Activated T-cell treated with anti-CD3 and anti-CD28 coated beads, Interleukin-2, amount 50 U/mL, for 24 hours (primary cell): ENCODE measurements at regions not wholly inside any gene's neighbourhood (a gene's known extent, or its start where the extent isn't known, plus 50 kb on each side); places are given as distances from the start of the nearest gene placed in this dataset.

Source experiments
- DNase-seq: peaks from one replicate; pipeline ENCODE4 v3.0.0-alpha.2; 2020
- H3K27ac Mint-ChIP-seq: 2 replicates; pipeline ENCODE4 v1.8.0; 2020; ENCODE audit warnings: mild to moderate bottlenecking, mixed read lengths
- H3K27me3 Mint-ChIP-seq: 2 replicates; pipeline ENCODE4 v1.8.0; 2020; ENCODE audit warnings: mixed read lengths
- H3K36me3 Mint-ChIP-seq: 2 replicates; pipeline ENCODE4 v1.8.0; 2020; ENCODE audit warnings: low read depth, mixed read lengths
- H3K4me1 Mint-ChIP-seq: 2 replicates; pipeline ENCODE4 v1.8.0; 2020; ENCODE audit warnings: low read depth, mixed read lengths
- H3K4me3 Mint-ChIP-seq: 2 replicates; pipeline ENCODE4 v1.8.0; 2020; ENCODE audit warnings: mild to moderate bottlenecking, moderate library complexity, mixed read lengths
- H3K9me3 Mint-ChIP-seq: 2 replicates; pipeline ENCODE4 v1.8.0; 2020; ENCODE audit warnings: mixed read lengths

DNA sequence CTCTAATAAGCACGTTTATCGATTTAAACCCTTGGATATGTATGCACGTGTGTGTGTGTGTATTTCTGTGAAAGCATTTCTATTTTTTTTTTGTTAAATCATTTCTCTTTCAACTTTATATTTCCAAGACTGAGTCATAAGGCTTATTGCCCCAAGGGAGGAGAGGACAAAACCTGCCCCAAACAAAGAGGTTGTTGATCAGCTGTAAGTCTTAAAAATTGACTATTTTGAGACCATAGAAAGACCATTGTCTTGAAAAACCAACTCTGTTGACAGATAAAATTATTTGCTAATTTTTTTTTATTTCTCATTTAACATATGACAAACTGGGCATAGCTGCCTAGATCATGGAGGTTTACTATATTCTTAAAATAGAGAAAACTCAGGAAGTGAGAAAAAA, 222.4 kb downstream of the FMR1NB start:
- Mint-ChIP-seq H3K4me3 (no peak overlapping the region), H3K36me3 (no peaks in the 10 kb centered on the region), H3K27ac (no peak overlapping the region), H3K27me3 (peaks cover 24% of the 10 kb centered on the region), H3K9me3 (peaks cover 8% of the 10 kb centered on the region), H3K4me1 (no peaks in the 10 kb centered on the region)
- no peak for DNase-seq

- no peak for DNase-seq
- Mint-ChIP-seq H3K4me1 (no peaks in the 10 kb centered on the region), H3K9me3 (peaks cover 8% of the 10 kb centered on the region), H3K27me3 (peaks cover 23% of the 10 kb centered on the region), H3K4me3 (no peak overlapping the region), H3K36me3 (no peaks in the 10 kb centered on the region), H3K27ac (no peak overlapping the region)
Observed at GRCh38 chrX:148204195-148204594, 223.1 kb downstream of the FMR1NB start.

GRCh38 chrX:148214786-148215185, 233.6 kb downstream of the FMR1NB start:
- no peaks in the 10 kb centered on the region for H3K36me3 Mint-ChIP-seq
- H3K27ac Mint-ChIP-seq = no peak overlapping the region
- DNase-seq = no peak
- no peaks in the 10 kb centered on the region for H3K9me3 Mint-ChIP-seq
- no peaks in the 10 kb centered on the region for H3K27me3 Mint-ChIP-seq
- H3K4me1 Mint-ChIP-seq = no peaks in the 10 kb centered on the region
- no peak overlapping the region for H3K4me3 Mint-ChIP-seq

DNA sequence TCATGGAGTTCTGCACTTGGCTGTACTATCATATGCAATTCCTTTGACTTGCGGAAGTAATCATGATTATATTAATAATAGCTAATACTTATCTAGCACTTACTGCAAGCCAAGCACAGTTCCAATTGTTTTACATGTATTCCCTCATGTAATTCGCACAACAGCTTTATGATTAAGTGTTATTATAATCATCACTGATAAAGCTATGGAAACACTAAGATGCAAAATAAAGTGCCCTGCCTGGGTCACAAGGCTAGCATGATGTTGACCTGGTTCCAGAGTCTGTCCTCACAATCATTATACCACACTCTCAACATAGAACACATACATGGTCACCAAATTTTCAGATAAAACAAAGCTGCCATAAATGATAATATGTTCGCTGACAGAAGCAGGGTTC, 234.6 kb downstream of the FMR1NB start:
- H3K27me3 Mint-ChIP-seq = no peaks in the 10 kb centered on the region
- no peak overlapping the region for H3K27ac Mint-ChIP-seq
- no peak overlapping the region for H3K4me3 Mint-ChIP-seq
- H3K36me3 Mint-ChIP-seq = no peaks in the 10 kb centered on the region
- no peaks in the 10 kb centered on the region for H3K4me1 Mint-ChIP-seq
- no peak for DNase-seq
- no peaks in the 10 kb centered on the region for H3K9me3 Mint-ChIP-seq

GRCh38 chrX:148223361-148223760, 242.2 kb downstream of the FMR1NB start:
- DNase-seq = no peak
- H3K4me3 Mint-ChIP-seq = no peak overlapping the region
- H3K9me3 Mint-ChIP-seq = no peaks in the 10 kb centered on the region
- H3K27ac Mint-ChIP-seq = no peak overlapping the region
- peaks cover 11% of the 10 kb centered on the region for H3K4me1 Mint-ChIP-seq
- peaks cover 12% of the 10 kb centered on the region for H3K27me3 Mint-ChIP-seq
- no peaks in the 10 kb centered on the region for H3K36me3 Mint-ChIP-seq

GRCh38 chrX:148228521-148228920, 247.4 kb downstream of the FMR1NB start:
- no peak overlapping the region for H3K27ac Mint-ChIP-seq

DNA sequence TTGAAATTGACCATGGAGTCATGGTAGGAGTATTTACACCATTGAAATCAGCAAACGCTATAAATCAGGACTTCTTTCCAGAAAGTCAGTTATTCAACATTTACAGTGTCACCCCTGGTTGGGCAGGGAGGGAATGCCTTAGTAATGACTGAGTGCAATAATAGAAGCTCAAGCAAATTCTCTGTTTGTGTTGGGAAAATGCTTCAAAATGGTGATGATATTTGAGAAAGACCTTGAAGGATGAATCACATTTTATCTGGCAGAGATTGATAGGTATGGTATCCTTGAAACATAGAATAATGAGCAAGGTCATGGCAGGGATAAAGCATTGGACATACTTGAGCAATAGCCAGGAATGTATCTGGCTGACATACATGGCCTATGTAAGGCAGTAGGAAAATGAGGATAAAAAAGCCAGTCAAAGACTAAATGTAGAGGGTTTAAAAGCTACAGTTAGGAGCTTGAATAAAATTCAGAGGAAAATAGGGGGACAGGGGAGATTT, 248.7 kb downstream of the FMR1NB start:
- Mint-ChIP-seq H3K4me1 (peaks cover 8% of the 10 kb centered on the region), H3K27ac (no peak overlapping the region), H3K9me3 (no peaks in the 10 kb centered on the region), H3K36me3 (no peaks in the 10 kb centered on the region), H3K27me3 (peaks cover 21% of the 10 kb centered on the region), H3K4me3 (no peak overlapping the region)
- DNase-seq = no peak

More at GRCh38 chrX:148228521-148228920, 247.4 kb downstream of the FMR1NB start:
- H3K36me3 Mint-ChIP-seq = no peaks in the 10 kb centered on the region
- H3K9me3 Mint-ChIP-seq = no peaks in the 10 kb centered on the region
- no peak for DNase-seq
- peaks cover 10% of the 10 kb centered on the region for H3K4me1 Mint-ChIP-seq
- H3K4me3 Mint-ChIP-seq = no peak overlapping the region
- peaks cover 20% of the 10 kb centered on the region for H3K27me3 Mint-ChIP-seq

DNA sequence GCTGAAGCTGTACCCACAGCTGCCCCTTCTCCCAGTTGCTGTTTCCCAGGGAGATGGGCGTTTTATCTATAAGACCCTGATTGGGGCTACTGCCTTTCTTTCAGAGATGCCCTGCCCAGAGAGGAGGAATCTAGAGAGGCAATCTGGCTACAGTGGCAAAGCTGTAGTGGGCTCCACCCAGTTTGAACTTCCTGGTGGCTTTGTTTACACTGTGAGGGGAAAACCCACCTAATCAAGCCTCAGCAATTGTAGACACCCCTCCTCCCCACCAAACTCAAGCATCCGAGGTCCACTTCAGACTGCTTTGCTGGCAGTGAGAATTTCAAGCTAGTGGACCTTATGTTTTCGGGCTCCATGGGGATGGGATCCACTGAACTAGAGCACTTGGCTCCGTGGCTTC, 240.4 kb upstream of the AFF2 start:
- H3K36me3 Mint-ChIP-seq = no peaks in the 10 kb centered on the region
- peaks cover 20% of the 10 kb centered on the region for H3K9me3 Mint-ChIP-seq
- H3K4me1 Mint-ChIP-seq = peaks cover 10% of the 10 kb centered on the region
- no peak overlapping the region for H3K27ac Mint-ChIP-seq
- DNase-seq = no peak
- H3K4me3 Mint-ChIP-seq = no peak overlapping the region
- H3K27me3 Mint-ChIP-seq = peaks cover 7% of the 10 kb centered on the region

DNA sequence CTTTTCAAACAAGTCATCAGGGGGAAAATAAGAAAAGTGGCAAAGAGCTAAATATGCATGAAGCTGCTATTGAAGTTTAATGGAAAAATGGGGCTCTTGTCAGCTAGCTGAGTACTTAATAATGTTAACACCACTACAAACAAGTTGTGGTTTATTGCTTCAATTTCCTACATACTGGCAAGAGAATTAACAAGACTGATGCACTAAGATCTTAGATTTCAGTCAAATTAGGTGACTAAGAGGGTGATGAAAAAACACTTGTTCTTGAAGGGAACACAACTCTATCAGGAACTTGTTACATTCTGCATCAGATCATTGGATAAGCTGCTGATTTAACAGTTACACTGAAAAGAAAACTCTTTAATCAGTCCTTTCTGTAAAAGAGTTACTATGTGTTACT, 234.6 kb upstream of the AFF2 start:
- Mint-ChIP-seq H3K9me3 (peaks cover 8% of the 10 kb centered on the region), H3K4me1 (peaks cover 30% of the 10 kb centered on the region), H3K27me3 (peaks cover 11% of the 10 kb centered on the region), H3K27ac (no peak overlapping the region), H3K4me3 (no peak overlapping the region), H3K36me3 (no peaks in the 10 kb centered on the region)
- DNase-seq = no peak

GRCh38 chrX:148268673-148269072, 231.7 kb upstream of the AFF2 start:
- DNase-seq = no peak
- Mint-ChIP-seq H3K4me3 (no peak overlapping the region), H3K27ac (no peak overlapping the region), H3K9me3 (no peaks in the 10 kb centered on the region), H3K4me1 (peaks cover 30% of the 10 kb centered on the region), H3K27me3 (peaks cover 6% of the 10 kb centered on the region), H3K36me3 (no peaks in the 10 kb centered on the region)

DNA sequence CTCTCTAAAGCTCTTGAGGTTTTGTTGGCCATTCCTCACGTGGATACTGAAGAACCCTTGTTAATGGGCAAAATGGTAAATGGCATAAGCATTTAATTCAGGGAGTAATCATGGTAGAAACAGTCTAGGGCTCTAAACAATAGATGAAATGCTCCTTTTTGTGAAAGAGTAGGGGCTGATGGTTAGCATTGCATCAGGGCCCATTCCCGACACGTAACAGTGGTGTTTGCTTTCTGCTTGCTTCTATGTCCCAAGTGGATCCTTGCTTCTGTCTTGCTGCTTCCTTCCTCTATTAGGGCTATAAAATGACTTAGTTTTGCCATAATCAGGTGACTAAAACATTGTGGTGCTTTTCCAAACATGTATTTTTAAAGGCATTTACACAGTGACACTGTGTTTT, 230.9 kb upstream of the AFF2 start:
- Mint-ChIP-seq H3K27me3 (peaks cover 6% of the 10 kb centered on the region), H3K27ac (no peak overlapping the region), H3K36me3 (no peaks in the 10 kb centered on the region), H3K4me3 (no peak overlapping the region), H3K9me3 (no peaks in the 10 kb centered on the region), H3K4me1 (peaks cover 30% of the 10 kb centered on the region)
- no peak for DNase-seq

- Mint-ChIP-seq H3K4me3 (no peak overlapping the region), H3K27me3 (peaks cover 11% of the 10 kb centered on the region), H3K27ac (no peak overlapping the region), H3K9me3 (no peaks in the 10 kb centered on the region), H3K36me3 (no peaks in the 10 kb centered on the region), H3K4me1 (peaks cover 27% of the 10 kb centered on the region)
- no peak for DNase-seq
Observed at GRCh38 chrX:148270499-148270898, 229.9 kb upstream of the AFF2 start.

- H3K36me3 Mint-ChIP-seq = no peaks in the 10 kb centered on the region
Observed at GRCh38 chrX:148271263-148271662, 229.2 kb upstream of the AFF2 start.

DNA sequence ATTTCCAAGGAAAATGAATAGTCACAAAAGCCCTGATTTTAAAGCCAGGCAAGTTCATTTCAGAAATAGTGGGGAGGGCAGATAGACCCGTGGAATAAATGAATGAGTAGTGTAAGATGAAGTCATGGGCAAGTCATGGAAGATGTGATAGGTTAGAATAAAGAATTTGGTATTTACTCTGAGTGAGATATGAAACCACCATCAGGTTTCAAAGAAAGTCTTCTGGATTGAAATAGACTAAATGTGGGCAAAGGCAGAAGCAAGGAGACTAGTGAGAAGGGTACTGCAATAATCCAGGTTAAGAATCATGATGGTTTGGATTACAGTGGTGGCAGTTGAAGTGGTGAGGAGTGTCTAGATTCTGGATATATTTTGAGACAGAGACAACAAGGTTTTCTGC, 218.5 kb upstream of the AFF2 start:
- no peak for DNase-seq
- Mint-ChIP-seq H3K27ac (peak overlapping the region; percentile 90), H3K9me3 (peaks cover 7% of the 10 kb centered on the region), H3K4me3 (no peak overlapping the region), H3K4me1 (peaks cover 38% of the 10 kb centered on the region), H3K36me3 (no peaks in the 10 kb centered on the region), H3K27me3 (no peaks in the 10 kb centered on the region)

More at GRCh38 chrX:148271263-148271662, 229.2 kb upstream of the AFF2 start:
- H3K4me1 Mint-ChIP-seq = peaks cover 23% of the 10 kb centered on the region
- H3K27ac Mint-ChIP-seq = no peak overlapping the region
- peaks cover 15% of the 10 kb centered on the region for H3K27me3 Mint-ChIP-seq
- H3K4me3 Mint-ChIP-seq = no peak overlapping the region
- no peak for DNase-seq
- H3K9me3 Mint-ChIP-seq = peaks cover under 1% of the 10 kb centered on the region

DNA sequence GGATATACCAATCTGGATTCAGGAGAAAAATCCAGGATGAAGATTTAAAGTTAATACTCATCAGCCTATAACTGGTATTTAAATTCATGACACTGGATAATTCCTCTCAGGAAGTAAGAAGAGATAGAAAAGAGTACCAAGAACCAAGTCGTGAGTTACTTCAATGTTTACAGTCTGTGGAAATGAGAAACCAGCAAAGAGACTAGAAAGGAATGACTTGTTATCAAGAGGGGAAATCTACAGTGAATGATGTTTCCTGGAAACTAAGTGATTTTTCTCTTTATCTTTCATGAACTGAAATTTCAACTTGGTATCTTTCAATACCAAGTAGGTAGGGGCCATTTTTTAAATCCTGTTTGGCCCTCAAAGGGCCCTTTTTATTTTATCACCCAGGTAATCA, 217.9 kb upstream of the AFF2 start:
- no peak overlapping the region for H3K4me3 Mint-ChIP-seq
- H3K9me3 Mint-ChIP-seq = peaks cover 1% of the 10 kb centered on the region
- peaks cover 35% of the 10 kb centered on the region for H3K4me1 Mint-ChIP-seq
- no peak for DNase-seq
- H3K27ac Mint-ChIP-seq = peak overlapping the region; percentile 90
- no peaks in the 10 kb centered on the region for H3K36me3 Mint-ChIP-seq
- H3K27me3 Mint-ChIP-seq = no peaks in the 10 kb centered on the region

DNA sequence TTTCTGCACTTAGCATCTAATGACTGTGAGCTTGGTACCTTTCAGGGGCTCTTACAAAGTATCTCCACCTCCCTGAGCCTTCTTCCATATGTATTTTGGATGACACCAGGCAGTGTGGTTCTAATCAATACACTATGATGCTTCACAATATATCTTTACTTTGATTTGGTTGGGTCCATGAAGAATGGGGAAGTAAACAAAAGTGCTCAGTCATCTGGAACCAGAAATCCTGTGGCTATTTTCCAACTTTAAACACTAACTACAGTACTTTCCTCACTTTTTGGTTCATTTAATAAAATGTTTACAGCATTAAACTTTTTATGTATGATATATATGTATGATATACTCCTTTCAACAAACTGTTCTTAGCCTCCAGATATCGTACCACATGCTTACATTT, 216.4 kb upstream of the AFF2 start:
- H3K27me3 Mint-ChIP-seq = no peaks in the 10 kb centered on the region
- H3K4me1 Mint-ChIP-seq = peaks cover 35% of the 10 kb centered on the region
- no peak for DNase-seq
- H3K36me3 Mint-ChIP-seq = no peaks in the 10 kb centered on the region
- no peak overlapping the region for H3K27ac Mint-ChIP-seq
- H3K9me3 Mint-ChIP-seq = no peaks in the 10 kb centered on the region
- H3K4me3 Mint-ChIP-seq = no peak overlapping the region
